GM21528 (cell line): ENCODE measurements at regions not wholly inside any gene's neighbourhood (a gene's known extent, or its start where the extent isn't known, plus 50 kb on each side); places are given as distances from the start of the nearest gene placed in this dataset.

ENCODE experiments used
- ATAC-seq: cut with Tn5 transposase; IDR thresholded peaks from one replicate; pipeline ENCODE4 v1.9.1; 2021; ENCODE audit warnings: mild to moderate bottlenecking, moderate library complexity; ENCODE audit not compliant: unreplicated experiment, low FRiP score

DNA sequence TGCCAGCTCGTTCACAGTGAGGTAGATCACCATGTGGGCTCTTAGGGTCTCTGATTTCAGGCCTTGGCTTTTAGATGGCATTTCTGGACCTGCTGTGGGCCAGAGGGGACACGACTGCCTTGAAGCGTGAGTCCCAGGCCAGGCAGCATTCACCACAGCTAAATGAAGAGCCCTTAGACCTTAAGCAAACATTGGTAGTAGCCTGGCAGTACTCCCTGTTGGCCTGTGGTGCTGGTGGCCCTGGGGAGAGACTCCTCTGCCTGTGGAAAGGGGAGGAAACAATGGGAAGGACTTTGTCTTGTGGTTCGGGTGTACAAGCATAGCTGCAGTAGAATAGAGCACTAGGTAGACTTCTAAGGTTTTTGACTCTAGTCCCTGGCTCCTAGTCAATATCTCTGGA is 456.0 kb upstream of the DCC start:
- no peak for ATAC-seq

DNA sequence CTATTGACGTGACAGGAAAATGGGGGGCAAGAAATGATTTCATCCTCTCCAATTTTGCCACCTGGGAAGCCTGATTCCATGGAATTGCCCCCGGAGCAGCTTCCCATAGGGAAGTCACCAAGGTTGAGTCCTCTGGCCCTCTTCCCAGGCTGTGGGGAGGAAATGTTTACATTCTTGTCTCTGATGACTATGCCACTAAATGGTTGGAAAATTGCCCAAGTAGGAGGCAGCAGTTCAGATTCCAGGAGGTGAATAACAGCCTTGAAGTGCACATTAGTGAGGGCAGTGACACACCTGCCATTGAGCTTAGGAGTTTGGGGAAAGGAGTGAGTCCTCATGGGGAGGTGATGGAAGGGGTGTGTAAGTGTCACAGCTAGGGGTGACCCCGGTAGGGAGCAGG is 449.2 kb upstream of the DCC start:
- ATAC-seq = no peak

DNA sequence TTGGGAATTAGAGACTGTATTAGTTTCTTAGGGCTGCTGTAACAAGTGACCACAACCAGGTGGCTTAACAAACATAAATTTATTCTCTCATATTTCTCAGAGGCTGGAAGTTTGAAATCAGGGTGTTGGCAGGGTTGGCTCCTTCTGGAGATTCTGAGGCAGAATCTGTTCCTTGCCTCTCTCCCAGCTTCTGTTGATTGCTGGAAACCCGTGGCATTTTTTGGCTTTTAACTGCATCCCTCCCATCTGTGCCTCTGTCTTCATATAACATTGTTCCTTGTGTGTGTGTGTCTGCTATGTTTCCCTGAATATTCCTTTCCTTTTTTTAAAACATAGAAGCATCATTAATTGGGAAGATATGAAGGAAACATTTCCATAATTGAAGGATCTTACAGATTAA is 448.1 kb upstream of the DCC start:
- ATAC-seq = no peak

DNA sequence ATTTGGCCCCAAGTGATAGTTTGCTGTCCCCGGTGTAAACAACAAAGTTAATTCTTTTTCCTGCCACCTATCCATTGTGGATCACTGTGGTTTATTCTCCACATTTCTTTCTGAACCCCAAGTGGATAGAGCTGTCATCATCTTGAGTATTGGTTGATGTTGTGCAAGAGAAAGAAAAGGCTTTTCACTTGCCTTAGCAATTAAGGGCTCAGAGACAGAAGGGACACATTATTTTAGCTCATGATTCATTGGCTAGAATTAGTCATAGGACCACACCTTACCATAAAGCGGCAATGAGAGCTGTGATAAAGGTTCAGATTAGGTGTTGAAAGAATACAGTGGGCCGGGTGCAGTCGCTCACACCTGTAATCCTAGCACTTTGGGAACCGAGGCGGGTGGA is 442.1 kb upstream of the DCC start:
- no peak for ATAC-seq

DNA sequence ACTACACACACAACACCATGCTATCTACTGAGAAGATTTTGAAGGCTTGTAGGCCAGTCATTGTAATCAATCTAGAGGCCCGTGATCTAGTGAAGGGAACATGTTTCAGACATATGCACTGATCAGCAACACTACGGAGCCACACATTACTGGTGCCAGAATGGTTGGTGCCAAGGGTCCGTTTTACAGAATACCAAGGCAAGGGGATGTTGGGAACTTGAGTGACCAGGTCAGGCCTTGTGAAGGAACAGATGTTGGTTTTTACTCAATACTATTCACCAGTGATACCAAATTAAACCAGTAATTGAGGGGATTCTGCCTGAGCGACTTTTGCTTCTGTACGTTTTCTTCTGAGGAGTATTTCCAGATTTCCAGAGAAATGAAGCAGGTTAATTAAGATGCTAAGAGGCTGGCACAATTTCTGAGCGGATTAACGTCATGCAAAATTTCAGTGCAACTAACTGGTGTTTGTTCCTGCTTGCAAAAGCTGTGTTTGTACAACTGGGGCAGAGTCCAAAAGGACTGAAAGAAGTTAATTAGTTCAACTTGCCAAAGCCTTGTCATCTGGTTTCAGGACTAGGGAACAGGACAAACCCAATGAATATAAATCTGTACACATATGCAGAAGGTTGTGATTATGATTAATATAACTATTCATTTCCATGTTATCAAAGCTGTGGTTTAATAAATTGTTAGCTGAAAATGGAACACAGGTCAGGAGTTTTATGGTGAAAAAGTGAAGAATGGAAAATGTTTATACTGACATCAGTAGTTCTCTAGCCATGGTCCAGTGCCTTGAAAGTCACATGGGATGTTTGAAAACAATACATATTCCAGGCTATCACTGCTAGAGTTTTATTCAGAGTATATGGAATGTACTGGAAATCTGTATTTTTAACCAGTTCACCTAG is 432.1 kb upstream of the DCC start:
- ATAC-seq = no peak

DNA sequence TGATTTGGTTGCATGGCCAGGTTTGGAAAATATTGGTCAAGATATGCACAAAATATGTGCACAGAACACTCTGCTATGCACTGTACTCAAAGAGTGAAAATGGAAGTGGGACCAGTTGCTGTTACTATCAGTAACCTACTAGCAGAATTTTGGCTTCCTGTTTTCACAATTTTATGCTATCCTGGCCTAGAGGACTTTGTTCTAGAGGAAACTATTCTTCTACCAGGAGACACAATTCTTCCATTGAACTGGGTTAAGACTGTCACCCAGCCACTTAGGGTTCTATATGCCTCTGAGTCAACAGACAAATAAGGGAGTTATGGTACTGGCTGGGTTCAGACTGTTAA is 431.4 kb upstream of the DCC start:
- ATAC-seq = no peak

DNA sequence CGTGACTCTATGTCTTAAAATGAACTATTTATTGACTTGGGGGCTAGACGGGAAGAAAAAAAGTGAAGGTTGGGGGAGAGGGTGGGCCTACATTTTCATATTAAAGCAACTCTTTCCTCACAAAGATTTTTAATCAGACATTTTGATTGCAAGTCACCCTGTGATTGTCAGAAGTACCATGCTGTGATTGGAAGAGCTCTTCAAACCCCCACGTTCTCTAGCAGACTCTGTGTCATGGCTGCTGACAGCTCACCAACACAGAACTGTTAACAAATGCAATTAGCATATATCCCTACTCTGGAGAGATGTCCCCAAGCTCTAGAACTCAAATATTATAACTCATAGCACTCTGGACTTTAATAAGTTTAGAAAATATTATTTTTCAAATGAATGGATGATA is 428.4 kb upstream of the DCC start:
- no peak for ATAC-seq

DNA sequence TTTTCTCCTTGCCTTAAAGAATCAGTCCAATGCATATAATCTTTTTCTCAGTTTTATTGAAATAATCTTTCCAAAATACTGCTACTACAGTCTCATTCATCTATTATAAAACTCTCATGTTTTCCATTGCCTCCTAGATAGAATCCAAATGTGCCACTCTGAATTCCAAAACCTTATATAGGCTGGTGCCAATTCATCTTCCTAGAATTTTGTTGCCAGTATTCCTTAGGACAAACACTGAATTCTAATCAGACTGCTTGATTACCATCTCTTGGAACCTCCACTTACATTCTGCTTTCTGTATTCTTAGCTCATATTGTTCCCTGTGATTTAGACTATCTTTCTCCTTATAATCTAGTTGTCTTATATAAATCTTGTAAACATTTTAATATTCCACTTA is 427.6 kb upstream of the DCC start:
- ATAC-seq = no peak

DNA sequence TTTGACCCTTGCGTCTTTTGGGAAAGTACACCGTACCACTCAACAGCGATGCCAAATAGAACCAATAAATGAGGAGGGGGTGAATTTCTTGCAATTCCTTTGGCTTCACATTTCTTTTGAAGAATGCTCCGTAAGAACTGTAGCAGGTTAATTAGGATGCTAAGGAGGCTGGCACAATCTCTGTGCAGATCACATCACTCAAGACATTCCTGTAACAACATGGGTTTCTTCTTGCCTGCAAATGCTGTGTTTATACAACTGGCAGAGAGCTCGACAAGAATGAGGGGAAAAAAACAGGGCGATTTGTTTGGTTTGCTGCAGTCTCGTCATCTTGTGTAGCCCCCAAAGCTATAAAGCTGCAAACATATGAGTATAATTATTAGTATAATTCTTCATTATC is 424.8 kb upstream of the DCC start:
- ATAC-seq = no peak

DNA sequence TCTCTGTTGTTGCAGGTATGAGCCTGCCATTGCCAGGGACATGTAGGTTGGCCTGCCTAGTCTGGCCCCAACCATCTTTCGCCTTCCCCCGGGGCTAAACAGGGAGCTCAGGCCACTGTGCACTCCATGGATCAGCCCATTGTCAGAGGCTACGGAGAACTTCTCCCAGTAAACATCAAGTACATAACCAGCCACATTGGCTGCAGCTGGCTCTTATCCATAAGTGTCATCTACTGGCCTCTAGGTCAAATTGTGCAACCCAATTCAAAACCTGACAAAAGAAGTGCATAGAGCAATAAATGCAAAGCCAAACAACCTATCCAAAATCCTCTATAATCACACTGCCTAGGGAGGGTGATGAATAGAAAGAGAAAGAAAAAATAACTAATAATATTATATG is 418.1 kb upstream of the DCC start:
- ATAC-seq = no peak

DNA sequence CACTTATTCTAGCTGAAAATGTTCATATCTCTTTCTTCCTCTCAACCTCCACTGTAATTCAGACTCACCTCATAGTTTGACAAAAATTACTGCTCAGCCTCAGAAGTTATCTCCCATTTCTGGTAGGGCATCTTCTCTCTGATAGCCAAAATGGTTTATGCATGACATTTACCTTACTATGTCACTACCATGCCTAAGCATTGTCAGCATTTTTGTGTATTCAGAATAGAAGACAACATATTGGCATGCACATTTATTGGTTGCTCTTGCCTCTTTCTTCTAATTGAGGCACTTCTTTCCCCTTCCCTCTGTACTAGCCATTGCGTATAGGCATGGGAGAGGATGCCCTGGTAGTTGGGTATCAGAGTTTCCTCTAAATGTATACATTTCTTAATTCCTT is 406.1 kb upstream of the DCC start:
- ATAC-seq = no peak

DNA sequence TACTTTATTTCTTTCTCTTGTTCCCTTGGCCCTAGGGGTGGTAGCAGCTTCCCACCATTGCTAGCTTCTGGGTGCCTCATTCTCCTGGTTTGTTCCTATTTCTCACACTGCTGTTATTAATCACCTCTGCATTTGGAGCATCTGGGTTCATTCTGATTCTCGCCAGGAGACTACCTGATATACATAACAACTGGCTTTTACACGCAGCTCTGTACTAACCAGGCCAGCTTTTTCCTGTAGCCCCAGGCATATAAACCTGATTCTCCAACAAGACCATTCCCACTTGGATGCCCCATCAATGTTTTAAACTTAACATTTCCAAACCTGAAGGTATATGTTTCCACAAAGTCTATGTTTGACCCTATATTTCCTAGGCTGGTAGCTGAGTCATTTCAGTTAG is 403.9 kb upstream of the DCC start:
- no peak for ATAC-seq

DNA sequence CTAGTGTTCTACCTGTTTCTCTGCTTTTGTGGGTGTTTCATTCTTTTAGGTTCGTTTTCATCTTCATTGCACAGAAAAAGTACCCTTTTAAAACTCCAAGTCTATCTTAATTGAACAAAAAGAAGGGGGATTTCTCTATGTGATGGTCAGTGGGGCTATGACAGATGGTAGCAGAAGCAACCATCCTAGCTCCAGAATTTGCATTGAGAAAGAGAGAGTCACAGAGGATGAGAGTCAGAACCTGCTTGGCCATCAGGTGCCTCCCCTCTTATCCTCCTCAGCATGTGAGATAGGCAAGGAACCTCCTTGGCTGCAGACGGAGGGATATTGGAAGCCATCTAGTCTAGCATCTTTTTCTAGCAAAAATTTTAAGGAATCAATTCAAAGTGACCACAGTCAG is 398.0 kb upstream of the DCC start:
- ATAC-seq = no peak

DNA sequence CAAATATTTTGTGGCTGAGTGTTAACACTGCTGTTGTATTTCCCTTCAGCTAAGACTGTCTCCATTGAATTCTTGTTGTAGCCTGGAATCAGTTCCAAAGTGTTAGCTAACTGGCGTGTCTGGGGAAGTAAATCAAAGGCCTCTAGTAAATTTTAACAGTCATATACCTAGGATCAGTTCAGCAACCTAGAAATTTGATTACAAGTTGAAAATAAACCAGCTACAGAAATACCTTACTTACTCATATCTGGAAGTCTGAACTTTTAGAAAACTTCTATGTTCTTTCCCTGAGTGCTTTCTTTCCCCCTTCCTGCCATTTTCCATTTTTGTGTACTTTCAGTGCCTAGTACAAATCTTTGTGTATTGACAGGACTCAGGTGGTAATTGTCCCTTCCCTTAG is 396.7 kb upstream of the DCC start:
- ATAC-seq = no peak

DNA sequence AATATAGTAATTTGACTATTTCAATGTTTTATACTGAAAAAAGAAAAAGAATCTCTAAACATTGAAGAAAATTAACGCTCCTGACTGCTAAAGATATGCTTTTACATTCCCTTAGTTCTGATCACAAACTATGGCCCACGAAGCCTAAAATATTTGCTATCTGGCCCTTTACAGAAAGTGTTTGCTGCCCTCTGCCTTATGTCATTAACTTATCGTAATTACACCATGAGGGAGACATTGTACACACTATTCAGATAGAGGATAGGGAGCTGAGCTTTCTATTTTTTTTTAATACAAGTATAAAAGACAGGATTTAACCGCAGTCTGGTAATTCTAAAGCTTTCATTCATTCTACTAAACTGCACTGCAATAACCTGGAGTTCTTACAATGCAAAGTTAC is 393.1 kb upstream of the DCC start:
- ATAC-seq = no peak

DNA sequence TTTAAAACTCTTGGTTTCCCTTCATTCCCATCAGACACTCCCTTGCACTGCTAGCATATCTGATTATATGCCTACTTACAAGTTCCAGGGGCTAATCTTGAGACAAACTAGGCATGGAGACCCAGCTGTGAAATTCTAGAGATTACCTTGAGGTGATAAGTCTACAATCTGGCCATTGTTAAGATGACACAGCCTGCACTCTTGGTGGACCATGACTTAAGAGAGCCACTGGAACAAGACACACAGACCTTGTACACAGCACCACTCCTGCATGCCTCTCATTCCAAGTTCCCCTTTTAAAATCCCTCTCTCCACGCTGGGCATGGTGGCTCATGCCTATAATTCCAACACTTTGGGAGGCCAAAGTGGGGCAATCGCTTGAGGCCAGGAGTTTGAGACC is 387.2 kb upstream of the DCC start:
- ATAC-seq = peak; percentile 27

DNA sequence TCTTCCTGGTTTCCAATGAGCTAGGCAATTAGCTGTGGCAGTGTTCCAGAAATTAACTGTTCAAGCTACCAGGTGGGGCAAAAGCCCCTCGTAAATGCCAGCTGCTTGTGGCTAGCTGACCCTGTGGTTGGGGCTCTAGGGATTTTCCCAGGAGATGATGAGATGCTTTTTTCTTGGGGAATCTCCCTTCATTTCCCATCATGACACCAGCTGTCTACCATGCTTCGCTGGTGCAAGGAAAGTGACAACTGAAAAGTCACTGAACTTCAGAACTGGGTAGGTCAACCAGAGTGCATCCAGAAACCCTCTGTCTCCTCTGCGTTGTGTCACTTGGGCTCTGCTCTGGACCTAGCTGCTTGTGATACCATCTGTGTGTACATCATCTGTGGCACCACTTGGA is 386.5 kb upstream of the DCC start:
- peak; percentile 73 for ATAC-seq

DNA sequence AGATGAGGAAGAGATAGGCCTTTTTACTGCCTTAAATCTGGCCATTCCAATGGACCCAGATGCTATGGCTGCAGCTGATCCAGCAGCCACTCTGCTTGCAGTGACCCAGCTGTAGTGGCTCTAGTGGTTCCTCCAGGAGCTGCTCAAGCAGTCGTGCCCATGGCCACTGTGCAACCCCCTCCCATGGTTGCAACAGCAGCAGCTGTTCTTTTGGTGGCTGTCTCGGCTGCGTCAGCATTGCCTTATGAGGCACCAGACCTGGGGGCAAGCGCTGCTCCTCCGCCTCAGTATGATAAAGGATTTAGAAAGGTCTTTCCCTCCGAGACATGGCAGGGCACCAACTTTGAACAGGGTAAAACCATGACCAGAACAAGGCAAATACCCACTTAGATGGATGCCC is 384.9 kb upstream of the DCC start:
- ATAC-seq = no peak

DNA sequence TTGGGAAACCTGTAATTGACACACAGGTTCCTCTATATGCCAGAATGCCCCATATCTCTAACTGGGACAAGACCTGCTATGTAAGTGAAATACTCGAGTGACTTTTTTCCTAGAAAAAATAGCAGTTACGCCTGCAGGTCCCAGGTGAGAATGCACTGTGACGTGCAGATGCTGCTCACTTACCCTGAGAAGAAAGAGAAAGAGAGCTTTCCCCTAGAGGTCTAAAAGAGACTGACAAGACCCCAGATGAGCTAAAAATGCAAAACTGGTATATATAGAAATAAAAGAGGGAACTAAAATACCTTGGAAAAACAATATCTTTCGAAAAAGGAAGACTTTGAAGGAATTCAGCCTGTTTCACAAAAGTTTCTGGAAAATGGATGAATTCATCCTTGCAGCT is 383.0 kb upstream of the DCC start:
- ATAC-seq = no peak

DNA sequence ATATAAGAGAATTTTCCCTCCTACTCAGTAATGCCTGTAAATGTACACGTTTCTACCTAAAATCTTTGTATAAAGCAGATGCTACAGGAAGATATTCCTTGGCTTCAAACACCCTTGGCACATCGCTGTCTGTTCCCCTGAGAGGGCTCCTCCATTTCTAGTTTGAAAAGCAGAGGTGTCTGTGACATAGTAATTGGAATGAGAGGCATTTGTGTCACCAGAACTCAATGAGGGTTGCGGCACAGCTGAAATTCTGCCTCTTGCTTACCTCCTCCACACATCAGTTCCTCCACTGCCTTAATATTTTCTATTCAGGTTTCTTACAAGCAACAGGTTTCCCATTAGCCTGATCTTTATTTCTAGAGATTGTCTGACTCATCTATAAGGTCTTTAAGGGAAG is 359.9 kb upstream of the DCC start:
- ATAC-seq = no peak

DNA sequence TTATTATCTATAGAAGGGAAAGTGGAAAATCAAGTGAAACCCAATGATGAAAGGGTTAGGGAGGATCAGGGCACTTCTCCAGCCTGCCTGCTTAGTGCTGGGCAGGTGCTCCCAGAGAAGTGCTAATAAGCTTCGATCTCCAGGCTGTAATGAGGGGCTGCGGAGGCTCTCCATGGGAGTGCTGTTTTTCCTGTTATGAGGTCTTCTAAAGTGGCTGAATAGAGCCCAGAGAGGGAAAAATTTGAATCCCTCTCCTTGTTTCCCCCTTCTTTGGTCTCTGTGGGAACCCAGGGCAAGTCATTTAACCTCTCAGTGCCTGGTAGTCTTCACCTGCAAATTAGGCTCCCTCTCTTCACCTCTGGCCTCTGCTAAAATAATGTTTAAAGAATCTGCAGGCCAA is 351.7 kb upstream of the DCC start:
- ATAC-seq = no peak

DNA sequence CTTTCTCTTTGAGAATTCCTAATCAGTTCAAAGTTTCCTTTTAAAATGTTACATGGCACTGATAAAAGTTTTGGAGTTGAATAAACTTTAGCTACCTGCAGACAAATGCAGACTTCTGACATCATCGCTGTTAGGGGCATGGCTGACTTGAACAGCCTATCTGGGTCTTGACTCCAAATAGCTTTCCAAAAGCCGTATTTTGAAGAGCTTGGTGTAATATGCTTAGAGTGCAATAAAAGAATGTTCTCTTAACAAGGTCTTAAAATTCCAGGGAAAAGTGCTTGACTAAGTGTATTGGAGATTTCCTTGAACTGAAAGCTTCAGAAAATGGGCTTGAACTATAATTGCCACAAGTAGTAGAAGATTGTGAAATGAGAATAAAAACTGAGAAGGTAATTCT is 342.9 kb upstream of the DCC start:
- ATAC-seq = no peak

DNA sequence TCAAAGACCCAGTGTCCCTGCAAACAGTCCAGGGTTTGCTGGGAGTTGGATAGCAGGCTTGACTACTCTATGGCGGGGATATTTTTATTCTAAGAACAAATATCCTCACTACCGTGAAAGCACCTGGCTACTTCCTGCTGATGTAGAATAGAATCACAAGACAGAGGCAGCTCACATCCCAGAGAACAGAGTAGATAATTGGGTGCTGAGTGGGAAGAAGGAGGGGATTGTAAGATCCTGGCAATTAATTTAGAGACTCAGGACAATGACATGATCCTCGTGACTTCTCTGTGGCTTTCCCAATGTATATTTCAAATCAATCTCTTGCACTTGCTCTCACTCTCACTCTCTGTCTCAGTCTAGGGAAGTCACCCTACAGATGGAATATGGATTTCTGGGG is 341.9 kb upstream of the DCC start:
- no peak for ATAC-seq
